ENCODE measurements at regions not wholly inside any gene's neighbourhood (a gene's known extent, or its start where the extent isn't known, plus 50 kb on each side); places are given as distances from the start of the nearest gene placed in this dataset.

DNA sequence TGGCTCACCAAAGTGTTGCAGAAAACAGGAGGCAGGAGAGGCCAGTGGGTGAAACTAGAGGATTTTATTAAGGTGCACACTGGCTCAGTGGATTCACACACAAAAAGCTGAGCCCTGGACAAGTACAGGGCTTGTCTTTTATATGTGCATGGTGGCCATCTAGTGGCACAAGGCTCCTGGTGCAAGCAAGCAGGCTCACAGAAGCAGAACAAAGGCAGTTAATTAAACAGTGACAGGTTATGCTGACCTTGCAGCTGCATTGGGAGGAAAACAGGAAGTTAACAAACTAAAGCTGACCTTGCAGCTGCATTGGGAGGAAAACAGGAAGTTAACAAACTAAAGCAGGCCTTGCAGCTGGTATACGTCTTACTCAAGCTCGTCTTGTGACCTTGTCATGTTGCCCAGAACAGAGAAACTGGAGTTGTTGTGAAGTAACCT lies 65.3 kb upstream of the ZNF681 start (continued):
- TF ChIP-seq, protein P1, sequence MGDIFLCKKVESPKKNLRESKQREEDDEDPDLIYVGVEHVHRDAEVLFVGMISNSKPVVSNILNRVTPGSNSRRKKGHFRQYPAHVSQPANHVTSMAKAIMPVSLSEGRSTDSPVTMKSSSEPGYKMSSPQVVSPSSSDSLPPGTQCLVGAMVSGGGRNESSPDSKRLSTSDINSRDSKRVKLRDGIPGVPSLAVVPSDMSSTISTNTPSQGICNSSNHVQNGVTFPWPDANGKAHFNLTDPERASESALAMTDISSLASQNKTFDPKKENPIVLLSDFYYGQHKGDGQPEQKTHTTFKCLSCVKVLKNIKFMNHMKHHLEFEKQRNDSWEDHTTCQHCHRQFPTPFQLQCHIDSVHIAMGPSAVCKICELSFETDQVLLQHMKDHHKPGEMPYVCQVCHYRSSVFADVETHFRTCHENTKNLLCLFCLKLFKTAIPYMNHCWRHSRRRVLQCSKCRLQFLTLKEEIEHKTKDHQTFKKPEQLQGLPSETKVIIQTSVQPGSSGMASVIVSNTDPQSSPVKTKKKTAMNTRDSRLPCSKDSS (IDR thresholded peaks at IDR 0.05; ENCODE audit: low read depth, partially characterized antibody) = peak; percentile 28
- TF ChIP-seq ESRRA (IDR thresholded peaks at IDR 0.05; ENCODE audit: borderline replicate concordance, low read depth) = peak; percentile 41; the same call in 1 of the 2 replicates
- TF ChIP-seq MEIS2 (IDR thresholded peaks at IDR 0.05; ENCODE audit: partially characterized antibody) = peak; percentile 91
- TF ChIP-seq MAFK (IDR thresholded peaks at IDR 0.05; ENCODE audit: low read length) = peak; percentile 69
- TF ChIP-seq TRIM28 (IDR thresholded peaks at IDR 0.05) = peak; percentile 82; the same call in 1 of the 2 replicates
- TF ChIP-seq PHTF2 (CRISPR knock-in tag; IDR thresholded peaks at IDR 0.05) = no peak
- no peak for TF ChIP-seq ID3 (CRISPR knock-in tag; IDR thresholded peaks at IDR 0.05)
- TF ChIP-seq ID3 (tag; IDR thresholded peaks at IDR 0.05) = no peak
- peak; percentile 88 for TF ChIP-seq SOX6 (IDR thresholded peaks at IDR 0.05)
- peak; percentile 69 for TF ChIP-seq PKNOX1 (IDR thresholded peaks at IDR 0.05)
- TF ChIP-seq LCOR (CRISPR knock-in tag; IDR thresholded peaks at IDR 0.05) = no peak
- no peak for TF ChIP-seq CHCHD3 (CRISPR knock-in tag; IDR thresholded peaks at IDR 0.05)
- TF ChIP-seq, protein P2, sequence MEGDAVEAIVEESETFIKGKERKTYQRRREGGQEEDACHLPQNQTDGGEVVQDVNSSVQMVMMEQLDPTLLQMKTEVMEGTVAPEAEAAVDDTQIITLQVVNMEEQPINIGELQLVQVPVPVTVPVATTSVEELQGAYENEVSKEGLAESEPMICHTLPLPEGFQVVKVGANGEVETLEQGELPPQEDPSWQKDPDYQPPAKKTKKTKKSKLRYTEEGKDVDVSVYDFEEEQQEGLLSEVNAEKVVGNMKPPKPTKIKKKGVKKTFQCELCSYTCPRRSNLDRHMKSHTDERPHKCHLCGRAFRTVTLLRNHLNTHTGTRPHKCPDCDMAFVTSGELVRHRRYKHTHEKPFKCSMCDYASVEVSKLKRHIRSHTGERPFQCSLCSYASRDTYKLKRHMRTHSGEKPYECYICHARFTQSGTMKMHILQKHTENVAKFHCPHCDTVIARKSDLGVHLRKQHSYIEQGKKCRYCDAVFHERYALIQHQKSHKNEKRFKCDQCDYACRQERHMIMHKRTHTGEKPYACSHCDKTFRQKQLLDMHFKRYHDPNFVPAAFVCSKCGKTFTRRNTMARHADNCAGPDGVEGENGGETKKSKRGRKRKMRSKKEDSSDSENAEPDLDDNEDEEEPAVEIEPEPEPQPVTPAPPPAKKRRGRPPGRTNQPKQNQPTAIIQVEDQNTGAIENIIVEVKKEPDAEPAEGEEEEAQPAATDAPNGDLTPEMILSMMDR (IDR thresholded peaks at IDR 0.05 in 2 of 3, conservative IDR thresholded peaks at IDR 0.05 in 1 of 3; ENCODE audit: insufficient read depth in 2 of 3, low read depth in 1 of 3, low read length in 3 of 3) = peak; percentile 50 to 59 (median 51)
- TF ChIP-seq, protein P3, sequence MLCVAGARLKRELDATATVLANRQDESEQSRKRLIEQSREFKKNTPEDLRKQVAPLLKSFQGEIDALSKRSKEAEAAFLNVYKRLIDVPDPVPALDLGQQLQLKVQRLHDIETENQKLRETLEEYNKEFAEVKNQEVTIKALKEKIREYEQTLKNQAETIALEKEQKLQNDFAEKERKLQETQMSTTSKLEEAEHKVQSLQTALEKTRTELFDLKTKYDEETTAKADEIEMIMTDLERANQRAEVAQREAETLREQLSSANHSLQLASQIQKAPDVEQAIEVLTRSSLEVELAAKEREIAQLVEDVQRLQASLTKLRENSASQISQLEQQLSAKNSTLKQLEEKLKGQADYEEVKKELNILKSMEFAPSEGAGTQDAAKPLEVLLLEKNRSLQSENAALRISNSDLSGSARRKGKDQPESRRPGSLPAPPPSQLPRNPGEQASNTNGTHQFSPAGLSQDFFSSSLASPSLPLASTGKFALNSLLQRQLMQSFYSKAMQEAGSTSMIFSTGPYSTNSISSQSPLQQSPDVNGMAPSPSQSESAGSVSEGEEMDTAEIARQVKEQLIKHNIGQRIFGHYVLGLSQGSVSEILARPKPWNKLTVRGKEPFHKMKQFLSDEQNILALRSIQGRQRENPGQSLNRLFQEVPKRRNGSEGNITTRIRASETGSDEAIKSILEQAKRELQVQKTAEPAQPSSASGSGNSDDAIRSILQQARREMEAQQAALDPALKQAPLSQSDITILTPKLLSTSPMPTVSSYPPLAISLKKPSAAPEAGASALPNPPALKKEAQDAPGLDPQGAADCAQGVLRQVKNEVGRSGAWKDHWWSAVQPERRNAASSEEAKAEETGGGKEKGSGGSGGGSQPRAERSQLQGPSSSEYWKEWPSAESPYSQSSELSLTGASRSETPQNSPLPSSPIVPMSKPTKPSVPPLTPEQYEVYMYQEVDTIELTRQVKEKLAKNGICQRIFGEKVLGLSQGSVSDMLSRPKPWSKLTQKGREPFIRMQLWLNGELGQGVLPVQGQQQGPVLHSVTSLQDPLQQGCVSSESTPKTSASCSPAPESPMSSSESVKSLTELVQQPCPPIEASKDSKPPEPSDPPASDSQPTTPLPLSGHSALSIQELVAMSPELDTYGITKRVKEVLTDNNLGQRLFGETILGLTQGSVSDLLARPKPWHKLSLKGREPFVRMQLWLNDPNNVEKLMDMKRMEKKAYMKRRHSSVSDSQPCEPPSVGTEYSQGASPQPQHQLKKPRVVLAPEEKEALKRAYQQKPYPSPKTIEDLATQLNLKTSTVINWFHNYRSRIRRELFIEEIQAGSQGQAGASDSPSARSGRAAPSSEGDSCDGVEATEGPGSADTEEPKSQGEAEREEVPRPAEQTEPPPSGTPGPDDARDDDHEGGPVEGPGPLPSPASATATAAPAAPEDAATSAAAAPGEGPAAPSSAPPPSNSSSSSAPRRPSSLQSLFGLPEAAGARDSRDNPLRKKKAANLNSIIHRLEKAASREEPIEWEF (CRISPR knock-in tag; IDR thresholded peaks at IDR 0.05) = no peak
- no peak for TF ChIP-seq HNRNPL (IDR thresholded peaks at IDR 0.05; ENCODE audit: low read depth, low read length)
- TF ChIP-seq MTA3 (IDR thresholded peaks at IDR 0.05; ENCODE audit: borderline replicate concordance) = 0 out of 2 replicates have a peak, but pooled peaks have one; percentile 37
- TF ChIP-seq NR2C1 (IDR thresholded peaks at IDR 0.05) = peak; percentile 65
- no peak for TF ChIP-seq NR2C1 (tag; IDR thresholded peaks at IDR 0.05)
